HepG2 (cell line): ENCODE measurements at regions not wholly inside any gene's neighbourhood (a gene's known extent, or its start where the extent isn't known, plus 50 kb on each side); places are given as distances from the start of the nearest gene placed in this dataset.

Experiments
- ATAC-seq: fragments of 200-7000 bp; cut with Tn5 transposase; 3 replicates; pipeline ENCODE4 v1.9.1; 2020; ENCODE audit warnings: mild to moderate bottlenecking, moderate library complexity
- BruUV-seq: library from RNA; stranded (reverse); fragments of 400-500 nt; replicated peaks from 2 replicates; lab custom pipeline; 2021; lab: Mats Ljungman, UMichigan
- CTCF ChIA-PET: fragments of 300-600 bp; formaldehyde crosslinking; extraction: SDS; loops from one replicate; lab custom pipeline; 2021; ENCODE audit warnings: low total read pairs, inconsistent platforms, low intra/inter-chr PET ratio; lab: Yijun Ruan, JAX
- POLR2A ChIA-PET: fragments of 350-600 bp; sonication (Branson Sonifier 250); formaldehyde crosslinking; loops from one replicate; lab custom pipeline; 2020; ENCODE audit warnings: antibody characterized with exemption, inconsistent platforms; lab: Yijun Ruan, JAX
- DNase-seq: peaks from one replicate; pipeline ENCODE4 v3.0.0-alpha.2; 2015; ENCODE audit warnings: low spot score
- FAIRE-seq: peaks from 3 replicates; lab custom pipeline; 2011; peaks lifted over from hg19 to GRCh38; lab: Jason Lieb, UNC
- H2AFZ ChIP-seq: one replicate; pipeline ENCODE4 v1.6.1; 2011; ENCODE audit warnings: low read length, inconsistent platforms
- H3K27ac ChIP-seq: fragments of 300-600 bp; 3 replicates; pipeline ENCODE4 v1.8.0; 2011; ENCODE audit warnings: mixed run types, mild to moderate bottlenecking, mixed read lengths, low read length, inconsistent platforms; ENCODE audit not compliant: insufficient read depth; ENCODE audit errors: extremely low read length
- H3K27me3 ChIP-seq, 2 experiments: fragments of 200-600 bp in 1 of 2; 2 replicates in 1 of 2; 3 replicates in 1 of 2; pipeline versions ENCODE4 v1.6.0 to v1.8.0; 2011; ENCODE audit warnings: low read length in 2 of 2, mild to moderate bottlenecking in 2 of 2, moderate library complexity in 2 of 2, inconsistent platforms in 1 of 2; ENCODE audit not compliant: insufficient read depth in 2 of 2, control insufficient read depth in 1 of 2
- H3K36me3 ChIP-seq, 2 experiments: fragments of 200-600 bp in 1 of 2; replicated peaks in 1 of 2; 2 replicates in 1 of 2; 3 replicates in 1 of 2; pipeline versions ENCODE4 v1.5.1 to v1.8.0; 2011; ENCODE audit warnings: low read length in 2 of 2, inconsistent platforms in 1 of 2; ENCODE audit not compliant: insufficient read depth in 2 of 2, control insufficient read depth in 1 of 2
- H3K4me1 ChIP-seq: 2 replicates; pipeline ENCODE4 v1.5.1; 2012; ENCODE audit warnings: low read length, inconsistent platforms; ENCODE audit not compliant: insufficient read depth
- H3K4me2 ChIP-seq: 2 replicates; pipeline ENCODE4 v1.6.0; 2011; ENCODE audit warnings: low read depth, low read length, inconsistent platforms
- H3K4me3 ChIP-seq, 3 experiments: fragments of 200-600 bp in 1 of 3; sonication (generic), shearing (Covaris generic) in 1 of 3; replicated peaks in 1 of 3; 2 replicates each; pipeline ENCODE4 v1.5.1; 2011 to 2016; ENCODE audit warnings: low read length in 3 of 3, inconsistent platforms in 2 of 3, low read depth in 2 of 3, mild to moderate bottlenecking in 2 of 3, control low read depth in 1 of 3, mixed read lengths in 1 of 3; ENCODE audit not compliant: insufficient read depth in 1 of 3
- H3K79me2 ChIP-seq: one replicate; pipeline ENCODE4 v1.6.1; 2011; ENCODE audit warnings: low read length, inconsistent platforms; ENCODE audit not compliant: insufficient read depth
- H3K9ac ChIP-seq: 2 replicates; pipeline ENCODE4 v1.6.0; 2011; ENCODE audit warnings: mild to moderate bottlenecking, low read depth, low read length, inconsistent platforms; ENCODE audit not compliant: insufficient read depth
- H3K9me3 ChIP-seq: 2 replicates; pipeline ENCODE4 v1.5.1; 2012; ENCODE audit warnings: mild to moderate bottlenecking, low read length
- H4K20me1 ChIP-seq: 2 replicates; pipeline ENCODE4 v1.6.0; 2011; ENCODE audit warnings: inconsistent platforms, mild to moderate bottlenecking, low read length, moderate library complexity; ENCODE audit not compliant: insufficient read depth
- DMTF1 ChIP-seq: sonication (generic); formaldehyde crosslinking; IDR thresholded peaks from 2 replicates; pipeline ENCODE4 v1.4.0; 2020; ENCODE audit warnings: mild to moderate bottlenecking, missing genetic modification reagents
- E2F1 ChIP-seq: sonication (generic); formaldehyde crosslinking; IDR thresholded peaks from 2 replicates; pipeline ENCODE4 v1.5.0; 2020; ENCODE audit warnings: missing genetic modification reagents
- KIAA2018 ChIP-seq: sonication (generic); formaldehyde crosslinking; IDR thresholded peaks from 2 replicates; pipeline ENCODE4 v1.5.0; 2020; ENCODE audit warnings: mild to moderate bottlenecking, missing genetic modification reagents, borderline replicate concordance
- MAF1 ChIP-seq: sonication (generic); formaldehyde crosslinking; IDR thresholded peaks from 2 replicates; pipeline ENCODE4 v1.5.0; 2020; ENCODE audit warnings: missing genetic modification reagents, borderline replicate concordance
- TBP ChIP-seq: sonication (generic); formaldehyde crosslinking; IDR thresholded peaks from 2 replicates; pipeline ENCODE4 v1.5.0; 2020; ENCODE audit warnings: missing genetic modification reagents
- ZBTB1 ChIP-seq: sonication (generic); formaldehyde crosslinking; IDR thresholded peaks from 2 replicates; pipeline ENCODE4 v1.4.0; 2020; ENCODE audit warnings: missing genetic modification reagents, borderline replicate concordance
- ZBTB26 ChIP-seq: IDR thresholded peaks from 2 replicates; pipeline ENCODE4 v1.6.1; 2016; ENCODE audit warnings: missing compliant biosample characterization, missing genetic modification reagents, borderline replicate concordance
- ZNF660 ChIP-seq: sonication (generic); formaldehyde crosslinking; IDR thresholded peaks from 2 replicates; pipeline ENCODE4 v1.5.1; 2020; ENCODE audit warnings: mild to moderate bottlenecking, low read depth, missing genetic modification reagents, borderline replicate concordance
- WGBS: methylation state at CpG from one replicate; pipeline ENCODE4 v1.1.6; 2017; ENCODE audit warnings: low lambda C conversion rate; 5-methylcytosine and 5-hydroxymethylcytosine counted together
- in situ Hi-C: cut with HindIII; loops from 2 replicates; pipeline ENCODE4 v1.10.0; 2017; ENCODE audit warnings: low pct_unique_long_range_greater_than_20kb; ENCODE audit not compliant: extremely low pct_ligation_motif_present
- intact Hi-C: fragments of 100-400 bp; cut with micrococcal nuclease; formaldehyde crosslinking; loops from one replicate; pipeline ENCODE4 v1.10.0; 2022; ENCODE audit not compliant: unreplicated experiment

GRCh38 chr1:239886266-239886665 is 205.4 kb upstream of the FMN2 start (continued):
- TF ChIP-seq KIAA2018 (no peak), E2F1 (CRISPR knock-in tag) (no peak)
- TF ChIP-seq, all 625 proteins: peak for 0

GRCh38 chr1:239888639-239889038 is 203.0 kb upstream of the FMN2 start:
- WGBS = 17% methylated on average over 4 of the region's 4 CpGs
- no peak for ATAC-seq
- POLR2A ChIA-PET = no interaction called here
- intact Hi-C loops = no loop called here
- no peak overlapping the region for H3K9ac ChIP-seq
- no peaks in the 10 kb centered on the region for H3K27me3 ChIP-seq
- no peaks in the 10 kb centered on the region for H3K9me3 ChIP-seq
- BruUV-seq = no TSS peak
- no peak for FAIRE-seq
- H4K20me1 ChIP-seq = no peaks in the 10 kb centered on the region
- CTCF ChIA-PET = no interaction called here
- H3K36me3 ChIP-seq = no peaks in the 10 kb centered on the region
- in situ Hi-C loops = loop anchor here (25.0 kb wide), 1 partner anchor 476 kb away; no protein-coding TSS in a partner anchor
- H3K4me1 ChIP-seq = no peaks in the 10 kb centered on the region
- H3K4me2 ChIP-seq = no peak overlapping the region
- H3K4me3 ChIP-seq = no peak overlapping the region
- no peak for TF ChIP-seq ZBTB1 (CRISPR knock-in tag)
- TF ChIP-seq TBP (CRISPR knock-in tag) = no peak
- TF ChIP-seq ZNF660 = no peak
- TF ChIP-seq DMTF1 (CRISPR knock-in tag) = no peak
- no peak for TF ChIP-seq MAF1 (CRISPR knock-in tag)
- TF ChIP-seq ZBTB26 = no peak
- H3K79me2 ChIP-seq = no peaks in the 10 kb centered on the region
- H2AFZ ChIP-seq = no peak overlapping the region
- no peak for DNase-seq
- H3K27ac ChIP-seq = no peak overlapping the region
